ENCODE measurements at regions not wholly inside any gene's neighbourhood (a gene's known extent, or its start where the extent isn't known, plus 50 kb on each side); places are given as distances from the start of the nearest gene placed in this dataset.
A peak's percentile ranks its signal among the peaks of the same experiment; 100 is the strongest.

GRCh38 chr13:111904701-111905608, 162.0 kb upstream of the SOX1 start:
- Mint-ChIP-seq H3K36me3 (no peaks in the 10 kb centered on the region), H3K4me1 (ENCODE audit: unreplicated experiment) (peaks cover 6% of the 10 kb centered on the region), H3K9me3 (no peaks in the 10 kb centered on the region), H3K4me3 (no peak overlapping the region), H3K27ac (no peak overlapping the region), H3K27me3 (peaks cover 27% of the 10 kb centered on the region)
- DNase-seq (ENCODE audit: extremely low spot score, unreplicated experiment) = peak; percentile 59
- TF ChIP-seq CTCF (conservative IDR thresholded peaks at IDR 0.05) = no peak

- H3K36me3 Mint-ChIP-seq = no peaks in the 10 kb centered on the region
- DNase-seq (ENCODE audit: extremely low spot score, unreplicated experiment) = peak; percentile 25
- H3K4me1 Mint-ChIP-seq (ENCODE audit: unreplicated experiment) = peaks cover 4% of the 10 kb centered on the region
- no peak overlapping the region for H3K4me3 Mint-ChIP-seq
- no peak for TF ChIP-seq CTCF (conservative IDR thresholded peaks at IDR 0.05)
- H3K27me3 Mint-ChIP-seq = peaks cover 25% of the 10 kb centered on the region
- H3K27ac Mint-ChIP-seq = no peak overlapping the region
- H3K9me3 Mint-ChIP-seq = no peaks in the 10 kb centered on the region
These were observed 161.4 kb upstream of the SOX1 start for GRCh38 chr13:111905609-111905945.

- TF ChIP-seq CTCF (conservative IDR thresholded peaks at IDR 0.05) = no peak
- peak; percentile 36 for DNase-seq (ENCODE audit: extremely low spot score, unreplicated experiment)
- H3K27me3 Mint-ChIP-seq = peaks cover 21% of the 10 kb centered on the region
These were observed 160.6 kb upstream of the SOX1 start for GRCh38 chr13:111906306-111906705.

GRCh38 chr13:111906816-111907215, 160.1 kb upstream of the SOX1 start:
- no peak for TF ChIP-seq CTCF (conservative IDR thresholded peaks at IDR 0.05)

More at GRCh38 chr13:111906306-111906705, 160.6 kb upstream of the SOX1 start:
- Mint-ChIP-seq H3K4me1 (ENCODE audit: unreplicated experiment) (no peaks in the 10 kb centered on the region), H3K4me3 (no peak overlapping the region), H3K9me3 (no peaks in the 10 kb centered on the region), H3K27ac (no peak overlapping the region), H3K36me3 (no peaks in the 10 kb centered on the region)

GRCh38 chr13:111907341-111907880, 159.5 kb upstream of the SOX1 start:
- Mint-ChIP-seq H3K27ac (no peak overlapping the region), H3K27me3 (peaks cover 29% of the 10 kb centered on the region), H3K9me3 (no peaks in the 10 kb centered on the region), H3K4me3 (no peak overlapping the region), H3K4me1 (ENCODE audit: unreplicated experiment) (no peaks in the 10 kb centered on the region), H3K36me3 (no peaks in the 10 kb centered on the region)
- peak; percentile 48 for DNase-seq (ENCODE audit: extremely low spot score, unreplicated experiment)
- TF ChIP-seq CTCF (conservative IDR thresholded peaks at IDR 0.05) = no peak

More at GRCh38 chr13:111906816-111907215, 160.1 kb upstream of the SOX1 start:
- no peaks in the 10 kb centered on the region for H3K36me3 Mint-ChIP-seq
- no peak overlapping the region for H3K27ac Mint-ChIP-seq
- no peaks in the 10 kb centered on the region for H3K4me1 Mint-ChIP-seq (ENCODE audit: unreplicated experiment)
- H3K27me3 Mint-ChIP-seq = peaks cover 24% of the 10 kb centered on the region
- no peak overlapping the region for H3K4me3 Mint-ChIP-seq
- H3K9me3 Mint-ChIP-seq = no peaks in the 10 kb centered on the region
- DNase-seq (ENCODE audit: extremely low spot score, unreplicated experiment) = peak; percentile 45
